ENCODE measurements at regions not wholly inside any gene's neighbourhood (a gene's known extent, or its start where the extent isn't known, plus 50 kb on each side); places are given as distances from the start of the nearest gene placed in this dataset.

DNA sequence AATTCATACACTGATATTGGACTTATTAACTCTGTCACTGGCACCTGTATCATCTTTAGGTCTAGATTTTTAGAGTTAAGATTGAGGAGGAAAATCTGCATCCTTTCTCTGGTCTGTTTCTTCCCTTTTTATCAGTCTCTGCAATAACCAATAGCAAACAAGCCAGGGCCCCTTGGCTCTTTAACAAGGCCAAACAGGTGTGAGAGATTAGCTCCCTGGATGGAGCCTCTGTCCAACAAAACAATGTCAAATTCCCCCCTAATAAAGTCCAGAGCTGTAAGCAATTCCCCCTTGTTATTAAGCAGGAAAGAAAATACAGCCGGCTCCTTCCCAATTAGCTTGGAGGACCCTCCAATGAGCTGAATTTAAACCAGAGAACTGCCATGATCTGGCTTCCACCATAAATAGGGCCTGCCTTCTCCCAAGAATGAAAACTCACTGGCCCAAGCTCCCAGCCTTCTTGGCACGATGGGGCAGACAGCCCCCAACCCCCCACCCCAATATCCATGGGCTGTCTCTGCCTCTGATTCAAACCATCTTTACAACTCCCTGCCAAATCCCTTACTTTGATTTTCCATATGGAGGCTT, 56.1 kb upstream of the SOX9 start:
- H3K9me2 ChIP-seq (replicated peaks; ENCODE audit: low read depth, low read length): no peaks in the 10 kb centered on the region
- no peaks in the 10 kb centered on the region for H3K9me3 ChIP-seq (ENCODE audit: insufficient read depth, low read depth, low read length)
- no peaks in the 10 kb centered on the region for H3K79me2 ChIP-seq (ENCODE audit: insufficient read depth, low read length)
- H3K4me1 ChIP-seq (ENCODE audit: insufficient read depth, low read length, poor library complexity, severe bottlenecking): no peaks in the 10 kb centered on the region
- H3K9ac ChIP-seq (ENCODE audit: low read depth, low read length, poor library complexity, severe bottlenecking): no peak overlapping the region
- H2AFZ ChIP-seq (ENCODE audit: low read length): no peak overlapping the region
- H3K4me3 ChIP-seq (ENCODE audit: low read length, poor library complexity, severe bottlenecking): no peak overlapping the region
- no peaks in the 10 kb centered on the region for H4K20me1 ChIP-seq (ENCODE audit: insufficient read depth, low read length, poor library complexity, severe bottlenecking)
- no peaks in the 10 kb centered on the region for H3K27me3 ChIP-seq (ENCODE audit: insufficient read depth, low read length, poor library complexity, severe bottlenecking)
- no peaks in the 10 kb centered on the region for H3K36me3 ChIP-seq (ENCODE audit: insufficient read depth, low read length)
- H3F3A ChIP-seq (ENCODE audit: low read depth): no peaks in the 10 kb centered on the region
- H3K4me2 ChIP-seq (ENCODE audit: low read depth, low read length, poor library complexity, severe bottlenecking): no peak overlapping the region
- no peak for TF ChIP-seq EZH2phosphoT487 (IDR thresholded peaks at IDR 0.05; ENCODE audit: borderline replicate concordance)
- TF ChIP-seq, protein P1, sequence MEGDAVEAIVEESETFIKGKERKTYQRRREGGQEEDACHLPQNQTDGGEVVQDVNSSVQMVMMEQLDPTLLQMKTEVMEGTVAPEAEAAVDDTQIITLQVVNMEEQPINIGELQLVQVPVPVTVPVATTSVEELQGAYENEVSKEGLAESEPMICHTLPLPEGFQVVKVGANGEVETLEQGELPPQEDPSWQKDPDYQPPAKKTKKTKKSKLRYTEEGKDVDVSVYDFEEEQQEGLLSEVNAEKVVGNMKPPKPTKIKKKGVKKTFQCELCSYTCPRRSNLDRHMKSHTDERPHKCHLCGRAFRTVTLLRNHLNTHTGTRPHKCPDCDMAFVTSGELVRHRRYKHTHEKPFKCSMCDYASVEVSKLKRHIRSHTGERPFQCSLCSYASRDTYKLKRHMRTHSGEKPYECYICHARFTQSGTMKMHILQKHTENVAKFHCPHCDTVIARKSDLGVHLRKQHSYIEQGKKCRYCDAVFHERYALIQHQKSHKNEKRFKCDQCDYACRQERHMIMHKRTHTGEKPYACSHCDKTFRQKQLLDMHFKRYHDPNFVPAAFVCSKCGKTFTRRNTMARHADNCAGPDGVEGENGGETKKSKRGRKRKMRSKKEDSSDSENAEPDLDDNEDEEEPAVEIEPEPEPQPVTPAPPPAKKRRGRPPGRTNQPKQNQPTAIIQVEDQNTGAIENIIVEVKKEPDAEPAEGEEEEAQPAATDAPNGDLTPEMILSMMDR (conservative IDR thresholded peaks at IDR 0.05; ENCODE audit: low read length): no peak

DNA sequence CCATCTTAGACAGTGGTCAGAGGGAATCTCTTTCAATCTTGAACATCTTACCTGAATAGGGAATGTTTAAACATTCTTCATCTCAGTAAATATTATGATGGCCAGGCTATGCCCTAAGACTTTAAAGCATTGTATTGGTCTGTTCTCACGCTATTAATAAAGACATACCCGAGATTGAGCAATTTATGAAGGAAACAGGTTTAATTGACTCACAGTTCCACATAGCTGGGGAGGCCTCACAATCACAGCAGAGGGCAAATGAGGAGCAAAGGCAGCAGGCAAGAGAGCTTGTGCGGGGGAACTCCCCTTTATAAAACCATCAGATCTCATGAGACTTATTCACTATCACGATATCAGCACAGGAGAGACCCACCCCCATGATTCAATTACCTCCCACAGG, 55.3 kb upstream of the SOX9 start:
- H3K4me2 ChIP-seq (ENCODE audit: low read depth, low read length, poor library complexity, severe bottlenecking): no peak overlapping the region
- TF ChIP-seq, protein P1 (conservative IDR thresholded peaks at IDR 0.05; ENCODE audit: low read length): no peak
- TF ChIP-seq EZH2phosphoT487 (IDR thresholded peaks at IDR 0.05; ENCODE audit: borderline replicate concordance): no peak

DNA sequence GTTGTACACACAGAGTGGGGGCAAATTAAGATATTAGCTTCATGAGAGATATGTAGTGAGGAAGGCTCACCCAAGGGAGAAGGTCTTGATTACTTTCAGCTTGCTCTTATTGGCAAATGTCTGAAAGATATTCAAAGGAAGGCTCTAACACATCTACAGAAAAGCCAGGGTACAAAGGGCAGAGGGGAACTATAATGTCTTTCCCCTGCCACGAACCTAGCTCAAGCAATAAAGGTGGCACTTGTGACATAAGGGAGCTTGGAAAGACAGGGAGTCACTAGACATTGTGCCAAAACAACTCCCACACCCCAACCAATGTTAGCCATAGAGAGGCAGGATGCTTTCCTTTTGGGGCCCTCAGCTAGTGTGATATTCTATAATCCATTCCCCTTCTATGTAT, 52.2 kb upstream of the SOX9 start:
- no peaks in the 10 kb centered on the region for H3F3A ChIP-seq (ENCODE audit: low read depth)
- H3K4me1 ChIP-seq (ENCODE audit: insufficient read depth, low read length, poor library complexity, severe bottlenecking): no peaks in the 10 kb centered on the region
- no peak for TF ChIP-seq EZH2phosphoT487 (IDR thresholded peaks at IDR 0.05; ENCODE audit: borderline replicate concordance)
- TF ChIP-seq, protein P1 (conservative IDR thresholded peaks at IDR 0.05; ENCODE audit: low read length): no peak
- H3K4me2 ChIP-seq (ENCODE audit: low read depth, low read length, poor library complexity, severe bottlenecking): no peak overlapping the region
- H3K9me2 ChIP-seq (replicated peaks; ENCODE audit: low read depth, low read length): 0 out of 2 replicates have a peak, but pooled peaks cover 5% of the 10 kb centered on the region
- no peaks in the 10 kb centered on the region for H3K9me3 ChIP-seq (ENCODE audit: insufficient read depth, low read depth, low read length)
- H3K27me3 ChIP-seq (ENCODE audit: insufficient read depth, low read length, poor library complexity, severe bottlenecking): no peaks in the 10 kb centered on the region
- H4K20me1 ChIP-seq (ENCODE audit: insufficient read depth, low read length, poor library complexity, severe bottlenecking): no peaks in the 10 kb centered on the region
- H3K36me3 ChIP-seq (ENCODE audit: insufficient read depth, low read length): no peaks in the 10 kb centered on the region
- no peak overlapping the region for H2AFZ ChIP-seq (ENCODE audit: low read length)
- H3K79me2 ChIP-seq (ENCODE audit: insufficient read depth, low read length): no peaks in the 10 kb centered on the region
- H3K4me3 ChIP-seq (ENCODE audit: low read length, poor library complexity, severe bottlenecking): no peak overlapping the region
- H3K9ac ChIP-seq (ENCODE audit: low read depth, low read length, poor library complexity, severe bottlenecking): no peak overlapping the region

More for the DNA sequence above, 55.3 kb upstream of the SOX9 start:
- Histone ChIP-seq H3K9ac (ENCODE audit: low read depth, low read length, poor library complexity, severe bottlenecking) (no peak overlapping the region), H3F3A (ENCODE audit: low read depth) (no peaks in the 10 kb centered on the region), H3K4me3 (ENCODE audit: low read length, poor library complexity, severe bottlenecking) (no peak overlapping the region), H3K9me2 (replicated peaks; ENCODE audit: low read depth, low read length) (no peaks in the 10 kb centered on the region), H3K27me3 (ENCODE audit: insufficient read depth, low read length, poor library complexity, severe bottlenecking) (no peaks in the 10 kb centered on the region), H2AFZ (ENCODE audit: low read length) (no peak overlapping the region), H3K4me1 (ENCODE audit: insufficient read depth, low read length, poor library complexity, severe bottlenecking) (no peaks in the 10 kb centered on the region), H3K79me2 (ENCODE audit: insufficient read depth, low read length) (no peaks in the 10 kb centered on the region), H4K20me1 (ENCODE audit: insufficient read depth, low read length, poor library complexity, severe bottlenecking) (no peaks in the 10 kb centered on the region), H3K36me3 (ENCODE audit: insufficient read depth, low read length) (no peaks in the 10 kb centered on the region), H3K9me3 (ENCODE audit: insufficient read depth, low read depth, low read length) (no peaks in the 10 kb centered on the region)

Measured in Loucy (cell line).